DND-41 (cell line): ENCODE measurements at regions not wholly inside any gene's neighbourhood (a gene's known extent, or its start where the extent isn't known, plus 50 kb on each side); places are given as distances from the start of the nearest gene placed in this dataset.
A peak's percentile ranks its signal among the peaks of the same experiment; 100 is the strongest.

Experiments used
- ATAC-seq: fragments of 200-7000 bp; cut with Tn5 transposase; 3 replicates; pipeline ENCODE4 v1.9.1; 2021; ENCODE audit warnings: low read depth; ENCODE audit not compliant: insufficient read depth
- DNase-seq: peaks from one replicate; pipeline ENCODE4 v3.0.0-alpha.2; 2020
- H2AFZ ChIP-seq: 2 replicates; pipeline ENCODE4 v1.6.0; 2012; ENCODE audit warnings: low read depth, low read length
- H3K27ac ChIP-seq: 2 replicates; pipeline ENCODE4 v1.5.1; 2012; ENCODE audit warnings: low read length, inconsistent platforms
- H3K27me3 ChIP-seq: fragments of 200-600 bp; sonication (generic); 2 replicates; pipeline ENCODE4 v1.6.0; 2012; ENCODE audit warnings: low read length, mild to moderate bottlenecking, inconsistent platforms; ENCODE audit not compliant: insufficient read depth, poor library complexity
- H3K36me3 ChIP-seq: 2 replicates; pipeline ENCODE4 v1.5.1; 2012; ENCODE audit warnings: low read length, inconsistent platforms; ENCODE audit not compliant: insufficient read depth
- H3K4me1 ChIP-seq: 2 replicates; pipeline ENCODE4 v1.5.1; 2012; ENCODE audit warnings: mild to moderate bottlenecking, low read length; ENCODE audit not compliant: insufficient read depth
- H3K4me2 ChIP-seq: 2 replicates; pipeline ENCODE4 v1.6.0; 2012; ENCODE audit warnings: mild to moderate bottlenecking, moderate library complexity, low read length, inconsistent platforms; ENCODE audit not compliant: insufficient read depth
- H3K4me3 ChIP-seq, 2 experiments: fragments of 200-600 bp in 1 of 2; shearing (Covaris generic) in 1 of 2; 2 replicates each; pipeline ENCODE4 v1.5.1; 2012 to 2016; ENCODE audit warnings: inconsistent platforms in 2 of 2, low read length in 2 of 2, mild to moderate bottlenecking in 2 of 2, low read depth in 1 of 2, moderate library complexity in 1 of 2
- H3K79me2 ChIP-seq: 2 replicates; pipeline ENCODE4 v1.6.0; 2012; ENCODE audit warnings: low read length, inconsistent platforms; ENCODE audit not compliant: insufficient read depth
- H3K9ac ChIP-seq: 2 replicates; pipeline ENCODE4 v1.6.0; 2012; ENCODE audit warnings: low read depth, mild to moderate bottlenecking, inconsistent platforms, low read length, moderate library complexity
- H3K9me3 ChIP-seq: 2 replicates; pipeline ENCODE4 v1.5.1; 2012; ENCODE audit warnings: low read length, moderate library complexity, mild to moderate bottlenecking, inconsistent platforms; ENCODE audit not compliant: insufficient read depth, severe bottlenecking
- H4K20me1 ChIP-seq: 2 replicates; pipeline ENCODE4 v1.6.0; 2012; ENCODE audit warnings: low read length; ENCODE audit not compliant: insufficient read depth
- CTCF ChIP-seq: IDR thresholded peaks from 2 replicates; pipeline ENCODE4 v1.5.1; 2012; ENCODE audit warnings: borderline replicate concordance, low read length, moderate library complexity, mild to moderate bottlenecking; ENCODE audit not compliant: poor library complexity, severe bottlenecking; ENCODE audit errors: extremely low read depth
- EZH2 ChIP-seq: IDR thresholded peaks from 3 replicates; pipeline ENCODE4 v1.6.1; 2012; ENCODE audit warnings: borderline replicate concordance, low read depth, mild to moderate bottlenecking, moderate library complexity, low read length, inconsistent platforms; ENCODE audit not compliant: severe bottlenecking

GRCh38 chr3:156010829-156011228 is 109.5 kb upstream of the KCNAB1 start:
- no peaks in the 10 kb centered on the region for H4K20me1 ChIP-seq
- no peak overlapping the region for H3K4me2 ChIP-seq
- H3K9ac ChIP-seq: no peak overlapping the region
- DNase-seq (no peak), ATAC-seq (no peak)
- no peaks in the 10 kb centered on the region for H3K79me2 ChIP-seq
- H3K27me3 ChIP-seq: peaks cover 5% of the 10 kb centered on the region
- H3K36me3 ChIP-seq: no peaks in the 10 kb centered on the region
- no peak overlapping the region for H2AFZ ChIP-seq
- no peaks in the 10 kb centered on the region for H3K9me3 ChIP-seq
- H3K27ac ChIP-seq: no peak overlapping the region
- H3K4me1 ChIP-seq: no peaks in the 10 kb centered on the region
- TF ChIP-seq EZH2 (no peak), CTCF (peak; percentile 50)
- no peak overlapping the region for H3K4me3 ChIP-seq

GRCh38 chr3:156014489-156014888 is 105.9 kb upstream of the KCNAB1 start:
- Histone ChIP-seq H3K36me3 (no peaks in the 10 kb centered on the region), H3K79me2 (no peaks in the 10 kb centered on the region), H3K27me3 (peaks cover 5% of the 10 kb centered on the region), H4K20me1 (no peaks in the 10 kb centered on the region), H3K4me2 (no peak overlapping the region), H3K27ac (no peak overlapping the region), H2AFZ (no peak overlapping the region), H3K4me1 (no peaks in the 10 kb centered on the region), H3K9ac (no peak overlapping the region), H3K4me3 (no peak overlapping the region), H3K9me3 (no peaks in the 10 kb centered on the region)
- no peak for ATAC-seq
- TF ChIP-seq EZH2 (no peak), CTCF (no peak)
- DNase-seq: no peak

GRCh38 chr3:156016902-156017301 is 103.5 kb upstream of the KCNAB1 start:
- Histone ChIP-seq H3K27me3 (peaks cover 5% of the 10 kb centered on the region), H3K79me2 (no peaks in the 10 kb centered on the region), H3K4me1 (no peaks in the 10 kb centered on the region), H3K4me2 (no peak overlapping the region), H4K20me1 (no peaks in the 10 kb centered on the region), H3K9ac (no peak overlapping the region), H3K36me3 (no peaks in the 10 kb centered on the region), H3K27ac (no peak overlapping the region), H2AFZ (no peak overlapping the region), H3K9me3 (no peaks in the 10 kb centered on the region), H3K4me3 (no peak overlapping the region)
- DNase-seq: no peak
- ATAC-seq: no peak
- TF ChIP-seq CTCF: no peak
- TF ChIP-seq EZH2: no peak

- Histone ChIP-seq H3K4me1 (no peaks in the 10 kb centered on the region), H3K4me2 (no peak overlapping the region), H3K27me3 (peaks cover under 1% of the 10 kb centered on the region), H3K27ac (no peak overlapping the region), H4K20me1 (no peaks in the 10 kb centered on the region), H2AFZ (no peak overlapping the region), H3K36me3 (no peaks in the 10 kb centered on the region), H3K9ac (no peak overlapping the region), H3K79me2 (no peaks in the 10 kb centered on the region), H3K4me3 (no peak overlapping the region), H3K9me3 (no peaks in the 10 kb centered on the region)
- DNase-seq: no peak
- TF ChIP-seq EZH2: no peak
- no peak for TF ChIP-seq CTCF
- no peak for ATAC-seq
Measured at GRCh38 chr3:156017352-156018030, 102.9 kb upstream of the KCNAB1 start.
